Right kidney (tissue), 1 donor: ENCODE measurements at regions not wholly inside any gene's neighbourhood (a gene's known extent, or its start where the extent isn't known, plus 50 kb on each side); places are given as distances from the start of the nearest gene placed in this dataset.
"Not testable (repeated sequence)": the region's sequence is repeated elsewhere in the genome, so short reads cannot be mapped to it uniquely, and the experiment has no call there.

Experiments
- DNase-seq: peaks from one replicate; pipeline ENCODE4 v3.0.0-alpha.2; 2016

DNA sequence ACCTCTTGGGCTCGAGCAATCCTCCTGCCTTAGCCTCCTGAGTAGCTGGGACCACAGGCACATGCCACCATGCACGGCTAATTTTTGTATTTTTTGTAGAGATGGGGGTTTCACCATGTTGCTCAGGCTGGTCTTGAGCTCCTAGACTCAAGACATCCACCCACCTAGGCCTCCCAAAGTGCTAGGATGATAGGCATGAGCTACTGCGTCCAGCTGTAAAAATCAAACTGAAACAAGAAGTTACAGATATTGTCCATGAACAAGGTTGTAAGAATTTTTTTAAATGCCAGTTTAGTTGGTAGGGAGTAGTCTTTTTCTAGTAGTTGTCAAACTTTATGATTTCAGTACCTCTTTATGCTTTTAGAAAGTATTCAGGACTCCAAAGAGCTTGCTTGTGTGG, 424.4 kb upstream of the PMFBP1 start:
- no peak for DNase-seq

DNA sequence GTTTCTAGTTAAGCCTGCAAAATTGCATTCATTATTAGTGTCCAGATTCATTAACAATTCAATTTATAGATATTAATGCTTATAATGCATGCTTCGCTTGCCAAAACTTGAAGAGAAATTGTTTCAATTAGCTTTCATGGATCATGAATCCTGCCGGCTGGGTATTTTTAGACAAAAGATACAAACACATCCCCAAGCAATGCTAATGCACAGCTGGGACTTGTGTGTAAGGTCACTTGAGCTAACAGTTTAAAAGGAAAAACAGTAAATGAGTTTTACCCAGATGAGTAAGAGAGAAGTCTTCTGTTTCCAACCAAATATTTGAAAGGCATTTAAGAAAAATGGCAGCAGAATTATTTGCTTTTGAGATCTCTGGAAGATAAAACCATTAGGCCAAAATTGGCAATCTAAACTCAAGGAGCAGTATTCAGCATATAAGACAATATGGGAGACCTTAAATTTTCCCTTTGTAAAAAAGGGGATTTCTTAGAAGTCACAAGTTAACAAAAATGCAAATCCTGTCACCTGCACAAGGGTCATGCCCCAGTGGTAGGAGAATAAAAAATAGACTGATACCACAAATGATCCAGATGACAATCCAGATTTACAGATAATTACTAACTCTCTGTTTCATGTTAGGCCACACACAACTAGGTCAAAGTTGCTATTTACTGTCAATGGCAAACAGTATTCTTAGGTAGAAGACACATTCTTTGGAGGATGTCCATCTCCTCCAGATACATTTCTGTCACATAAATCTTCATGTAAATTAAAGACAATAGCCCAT, 418.4 kb upstream of the PMFBP1 start:
- no peak for DNase-seq

DNA sequence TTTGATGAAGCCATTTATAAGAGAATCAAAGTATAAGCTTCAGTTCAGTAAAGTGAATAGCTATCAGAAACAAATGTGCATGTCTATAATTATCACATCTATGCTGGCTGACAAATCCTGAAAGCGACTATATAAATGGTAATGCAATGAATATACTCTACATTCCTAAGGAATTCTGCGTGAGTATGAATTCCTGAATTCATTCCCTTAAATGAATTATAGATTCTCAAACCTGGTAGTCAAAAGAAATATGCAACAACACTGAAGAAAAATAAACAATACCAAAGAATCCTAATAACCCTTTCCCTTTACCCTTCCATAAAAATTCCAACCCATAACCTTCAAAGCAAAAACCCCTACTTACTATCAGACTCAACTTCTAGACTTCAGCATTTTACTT, 416.6 kb upstream of the PMFBP1 start:
- DNase-seq, result no peak

DNA sequence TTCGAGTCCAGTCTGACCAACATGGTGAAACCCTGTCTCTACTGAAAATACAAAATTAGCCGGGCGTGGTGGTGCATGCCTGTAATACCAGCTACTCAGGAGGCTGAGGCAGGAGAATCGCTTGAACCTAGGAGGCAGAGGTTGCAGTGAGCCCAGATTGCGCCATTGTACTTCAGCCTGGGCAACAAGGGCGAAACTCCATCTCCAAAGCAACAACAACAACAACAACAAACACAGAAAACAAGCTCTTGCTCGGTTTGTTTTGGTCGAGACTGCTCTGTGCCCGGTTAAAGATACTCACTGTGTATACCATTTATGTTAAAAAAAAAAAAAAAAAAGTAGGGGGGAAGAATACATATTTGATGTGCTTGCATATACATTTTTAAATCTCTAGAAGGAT, 406.1 kb upstream of the PMFBP1 start:
- not testable (repeated sequence) for DNase-seq

DNA sequence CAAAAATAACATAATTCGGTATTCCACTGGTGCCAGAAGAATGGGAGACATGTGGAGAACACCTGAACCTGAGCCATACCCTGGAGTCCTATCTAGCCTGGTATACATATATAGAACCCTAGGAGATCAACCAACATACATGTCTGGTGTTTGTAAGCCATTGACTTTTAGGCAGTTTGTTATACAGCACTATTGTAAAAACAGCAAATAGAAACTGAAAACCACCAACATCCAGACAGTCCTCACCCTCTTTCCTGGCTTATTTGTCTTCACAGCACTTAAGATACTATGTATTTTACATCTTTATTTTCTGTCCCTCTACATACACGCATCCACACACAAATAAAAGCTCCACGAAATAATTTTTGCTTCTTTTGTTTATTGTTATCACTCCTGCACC, 404.2 kb upstream of the PMFBP1 start:
- DNase-seq, result no peak

DNA sequence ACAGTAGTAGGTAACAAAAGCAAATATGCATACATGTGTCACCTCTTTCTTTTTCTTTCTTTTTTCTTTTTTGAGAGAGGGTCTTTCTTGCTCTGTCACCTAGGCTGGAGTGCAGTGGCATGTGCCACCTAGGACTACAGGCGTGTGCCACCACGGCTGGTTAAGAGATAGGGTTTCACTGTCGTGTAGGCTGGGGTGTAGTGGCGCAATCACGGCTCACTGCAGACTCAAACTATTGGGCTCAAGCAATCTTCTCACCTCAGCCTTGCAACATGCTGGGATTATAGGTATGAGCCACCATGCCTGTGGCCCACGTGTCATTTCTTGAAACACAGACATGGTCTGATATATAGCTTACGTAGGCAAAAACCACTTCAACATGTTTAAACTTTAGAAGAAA, 397.7 kb upstream of the PMFBP1 start:
- no peak for DNase-seq

DNA sequence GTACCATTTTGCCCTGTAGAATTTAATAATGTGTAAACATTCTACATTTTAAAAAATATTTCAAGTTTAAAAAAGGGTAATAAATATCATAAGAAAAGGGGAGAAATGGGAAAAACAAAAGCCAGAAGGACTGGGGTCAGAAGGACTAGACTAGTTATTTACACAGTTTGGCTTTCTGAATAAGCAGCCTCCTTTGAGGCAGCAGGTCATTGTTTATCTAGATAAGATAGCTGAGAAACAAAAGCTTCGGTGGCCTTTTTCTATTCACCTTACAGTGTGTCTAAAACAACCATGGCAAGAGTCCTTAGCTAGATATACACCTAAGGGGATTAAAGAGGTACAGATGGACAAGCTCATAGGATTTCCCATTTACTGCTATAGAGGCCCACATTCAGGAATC, 396.5 kb upstream of the PMFBP1 start:
- DNase-seq, result no peak

DNA sequence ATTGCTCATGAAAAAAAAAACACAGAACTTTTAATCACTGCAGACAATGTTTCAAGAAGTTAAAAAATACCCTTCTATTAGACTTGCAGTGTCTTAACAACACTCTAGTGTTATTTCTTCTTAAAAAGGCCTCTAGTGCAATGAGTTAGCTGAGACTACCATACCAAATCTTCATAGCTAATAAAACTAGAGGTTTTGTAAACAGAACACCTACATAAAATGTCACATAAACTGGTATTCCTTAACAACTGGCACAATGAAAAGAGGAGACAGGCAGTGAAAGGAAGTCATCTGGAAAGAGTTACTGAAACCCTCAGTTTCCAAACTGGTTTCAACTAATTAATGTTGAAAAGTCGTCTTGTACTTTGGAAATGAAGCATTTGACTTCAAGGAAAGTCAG, 394.2 kb upstream of the PMFBP1 start:
- DNase-seq, result no peak

DNA sequence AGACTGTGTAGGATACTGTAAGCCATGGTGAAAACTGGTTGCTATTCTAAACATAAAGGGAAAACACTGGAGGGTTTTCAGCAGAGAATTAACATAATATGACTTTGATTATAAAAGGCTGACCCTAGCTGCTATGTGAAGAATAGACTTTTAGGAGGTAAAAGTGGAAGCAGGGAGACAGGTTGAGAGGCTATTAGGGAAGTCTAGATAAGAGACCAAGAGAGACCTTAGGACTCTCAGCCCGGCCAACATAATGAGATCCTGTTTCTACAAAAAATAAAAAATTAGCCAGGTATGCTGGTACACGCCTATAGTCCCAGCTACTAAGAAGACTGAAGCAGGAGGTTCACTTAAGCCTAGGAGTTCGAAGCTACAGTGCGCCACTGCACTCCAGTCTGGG, 393.2 kb upstream of the PMFBP1 start:
- no peak for DNase-seq

DNA sequence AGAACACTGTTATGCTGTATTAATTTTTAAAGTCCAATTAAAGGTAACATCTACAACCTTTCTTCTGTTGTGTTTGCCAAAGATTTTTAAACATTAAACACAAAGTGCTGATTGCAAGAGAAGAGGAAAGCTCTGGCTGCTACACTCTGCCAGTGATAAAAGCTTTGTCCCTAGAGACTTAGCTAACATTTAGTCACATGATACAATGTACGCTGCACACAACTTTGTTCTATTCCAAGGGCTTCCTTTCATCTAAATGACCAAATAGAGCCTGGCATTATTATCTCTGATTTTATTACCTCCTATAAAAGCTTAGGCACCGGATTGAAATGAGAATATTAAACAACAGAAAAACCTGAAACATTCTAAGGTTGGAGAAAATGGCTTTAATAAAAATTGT, 388.7 kb upstream of the PMFBP1 start:
- DNase-seq, result no peak

DNA sequence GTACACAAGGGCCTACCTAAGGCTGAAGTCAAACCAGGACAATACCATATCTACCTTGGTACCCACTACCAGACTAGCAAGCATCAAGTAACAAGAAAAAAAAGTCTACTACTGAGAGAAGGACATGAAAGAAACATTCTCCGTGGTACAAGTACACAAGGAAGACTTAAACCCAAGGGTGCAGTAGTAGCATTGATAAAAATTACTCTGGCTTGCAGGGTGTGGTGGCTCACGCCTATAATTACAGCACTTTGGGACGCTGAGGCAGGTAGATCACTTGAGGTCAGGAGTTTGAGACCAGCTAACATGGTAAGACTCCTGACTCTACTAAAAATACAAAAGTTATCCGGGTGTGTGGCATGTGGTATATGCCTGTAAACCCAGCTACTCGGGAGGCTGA, 386.5 kb upstream of the PMFBP1 start:
- DNase-seq, result no peak

DNA sequence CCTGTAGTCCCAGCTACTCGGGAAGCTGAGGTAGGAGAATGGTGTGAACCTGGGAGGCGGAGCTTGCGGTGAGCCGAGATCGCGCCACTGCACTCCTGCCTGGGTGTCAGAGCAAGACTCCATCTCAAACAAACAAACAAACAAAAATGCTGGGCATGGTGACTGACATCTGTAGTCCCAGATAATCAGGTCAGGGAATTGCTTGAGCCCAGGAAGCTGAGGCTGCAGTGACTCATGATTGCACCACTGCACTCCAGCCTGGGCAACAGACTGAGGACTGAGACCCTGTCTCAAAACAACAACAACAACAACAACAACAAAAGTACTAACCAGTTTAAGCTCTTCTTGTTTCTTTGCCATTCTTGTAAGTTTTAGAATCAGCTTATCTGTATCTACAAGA, 383.0 kb upstream of the PMFBP1 start:
- no peak for DNase-seq

DNA sequence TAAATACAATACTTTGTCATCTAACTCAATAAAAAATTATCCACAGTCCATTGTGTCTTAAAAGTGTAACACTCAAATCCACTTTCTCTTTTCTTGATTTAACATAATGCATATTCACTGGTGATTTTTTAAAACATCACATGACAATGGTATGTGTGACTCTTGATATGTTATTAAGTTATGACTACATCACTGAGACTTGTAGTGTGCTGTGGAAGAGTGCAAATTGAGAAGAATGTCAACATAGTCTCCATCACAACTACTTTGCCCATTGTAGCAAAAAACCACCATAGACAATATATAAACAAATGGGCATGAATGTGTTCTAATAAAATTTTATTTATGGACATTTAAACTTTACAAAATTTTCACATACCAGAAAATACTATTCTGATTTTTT, 380.7 kb upstream of the PMFBP1 start:
- no peak for DNase-seq

DNA sequence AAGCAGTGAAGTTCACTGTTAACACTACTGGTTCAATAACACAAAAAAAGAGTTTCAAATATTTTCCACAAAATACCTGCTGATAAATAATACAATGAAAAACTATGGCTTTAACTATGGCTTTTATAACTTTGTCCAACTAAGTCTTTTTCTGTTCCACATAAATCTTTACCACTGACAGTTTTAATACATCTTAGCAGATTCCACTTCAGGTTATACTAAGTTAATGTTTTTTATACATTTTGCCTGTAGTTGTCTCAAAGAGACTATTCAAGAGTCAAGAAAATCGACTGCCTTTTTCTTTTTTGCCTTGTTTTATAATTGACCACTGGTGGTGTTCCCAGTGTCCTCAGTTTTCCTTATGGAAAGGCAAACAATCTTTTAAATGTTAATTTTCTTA, 379.7 kb upstream of the PMFBP1 start:
- DNase-seq, result no peak

DNA sequence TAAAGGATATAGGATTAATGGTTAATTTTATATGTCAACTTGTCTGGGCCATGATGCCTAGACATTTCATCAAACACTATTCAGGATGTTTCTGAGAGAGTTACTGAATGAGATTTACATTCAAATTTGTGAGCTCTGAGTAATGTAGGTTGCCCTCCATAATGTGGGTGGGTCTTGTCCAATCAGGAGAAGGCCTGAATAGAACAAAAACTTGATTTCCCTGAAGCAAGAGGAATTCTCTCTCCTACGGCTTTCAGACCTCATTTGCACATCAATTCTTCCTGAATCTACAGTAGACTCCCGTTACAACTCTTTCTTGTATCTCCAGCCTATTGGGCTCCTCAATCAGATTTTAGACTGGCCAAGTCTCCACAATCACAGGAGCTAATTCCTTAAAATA, 377.9 kb upstream of the PMFBP1 start:
- no peak for DNase-seq

DNA sequence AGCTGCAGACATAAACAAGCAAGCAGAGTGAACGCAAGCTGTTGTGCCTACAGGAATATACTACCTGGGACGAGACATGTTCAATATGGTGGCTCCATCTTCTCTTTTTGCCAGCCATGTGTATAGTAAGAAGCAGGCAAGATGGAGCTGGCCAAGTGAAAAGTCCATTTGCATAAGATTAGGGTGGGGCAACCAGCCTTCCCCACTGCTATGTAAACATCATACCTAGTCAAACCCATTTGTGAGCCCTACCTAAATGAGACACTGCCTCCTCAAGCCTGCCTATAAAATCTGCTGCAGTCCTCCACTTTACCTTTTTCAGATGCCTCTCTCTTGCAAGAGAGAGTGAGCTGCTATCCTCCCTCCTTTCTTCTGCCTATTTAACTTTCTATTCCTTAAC, 370.1 kb upstream of the PMFBP1 start:
- DNase-seq, result no peak

DNA sequence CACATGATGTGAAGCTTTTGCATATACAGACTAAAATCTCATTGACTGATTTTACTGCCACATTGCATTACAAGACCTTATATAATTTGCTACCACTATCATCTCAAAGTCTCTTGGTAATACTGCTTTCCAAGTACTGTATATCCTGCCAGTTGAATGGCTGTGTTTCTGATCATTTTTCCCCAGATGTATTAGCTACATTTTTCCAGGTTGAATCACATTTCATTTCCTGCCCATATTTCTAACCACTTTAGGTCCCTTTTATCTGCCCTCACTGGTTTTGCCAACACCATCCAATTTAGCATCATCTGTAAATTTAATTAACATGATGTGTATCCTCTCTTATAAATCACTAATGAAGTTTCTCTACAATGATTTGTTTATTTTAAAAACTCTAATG, 365.7 kb upstream of the PMFBP1 start:
- DNase-seq, result no peak

DNA sequence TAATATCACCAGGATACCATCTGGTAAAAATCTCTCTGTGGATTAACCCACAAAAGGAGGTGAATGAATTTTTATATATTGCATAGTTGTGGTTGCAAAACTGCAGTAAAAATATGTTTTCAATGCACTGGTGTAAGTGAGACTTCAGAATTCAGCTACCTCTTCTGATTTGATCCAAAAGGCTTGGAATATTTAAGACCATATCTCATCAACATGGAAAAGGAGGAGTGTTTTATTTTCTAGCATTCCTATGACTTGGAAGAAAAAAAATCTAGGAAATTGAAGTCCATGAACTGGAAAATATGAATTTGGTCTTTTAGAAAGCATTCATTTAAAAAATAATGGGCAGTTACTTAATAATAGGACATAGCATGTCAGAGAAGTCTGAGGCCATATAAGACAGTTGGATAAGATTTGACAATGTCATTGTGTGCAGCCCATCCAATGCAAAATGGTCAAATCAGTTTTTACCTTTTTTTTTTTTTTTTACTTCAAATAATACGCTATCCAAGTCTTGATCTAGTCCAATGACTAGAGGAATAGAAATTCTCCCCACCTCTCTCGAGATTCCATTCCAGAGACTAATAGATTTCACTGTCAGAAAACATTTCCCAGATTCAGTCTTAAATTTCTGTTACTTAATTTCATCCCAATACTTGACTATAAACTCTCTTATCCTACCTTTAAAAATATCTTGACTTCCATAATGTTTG, 364.9 kb upstream of the PMFBP1 start:
- no peak for DNase-seq

DNA sequence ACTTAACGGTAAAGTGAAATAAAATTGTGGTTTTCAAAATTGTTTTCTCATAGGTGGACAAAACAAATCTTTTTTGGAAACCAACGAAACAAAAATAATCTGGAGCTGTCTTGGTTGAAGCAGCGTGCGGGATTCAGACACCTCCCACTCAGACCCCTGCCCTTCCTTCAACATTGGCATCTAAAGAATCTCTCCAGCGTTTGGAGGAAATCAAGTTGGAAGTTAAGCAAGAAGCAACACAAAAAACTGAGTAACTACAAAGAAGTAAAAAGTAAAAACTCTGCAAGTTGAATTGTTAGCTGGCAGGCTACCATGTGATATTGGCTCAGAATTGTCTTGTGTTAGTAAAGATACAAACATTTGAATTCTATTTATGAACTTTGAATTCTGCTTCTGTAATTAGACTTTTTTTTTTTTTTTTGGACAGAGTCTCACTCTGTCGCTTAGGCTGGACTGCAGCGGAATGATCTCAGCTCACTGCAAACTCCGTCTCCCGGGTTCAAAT, 361.0 kb upstream of the PMFBP1 start:
- DNase-seq, result no peak

DNA sequence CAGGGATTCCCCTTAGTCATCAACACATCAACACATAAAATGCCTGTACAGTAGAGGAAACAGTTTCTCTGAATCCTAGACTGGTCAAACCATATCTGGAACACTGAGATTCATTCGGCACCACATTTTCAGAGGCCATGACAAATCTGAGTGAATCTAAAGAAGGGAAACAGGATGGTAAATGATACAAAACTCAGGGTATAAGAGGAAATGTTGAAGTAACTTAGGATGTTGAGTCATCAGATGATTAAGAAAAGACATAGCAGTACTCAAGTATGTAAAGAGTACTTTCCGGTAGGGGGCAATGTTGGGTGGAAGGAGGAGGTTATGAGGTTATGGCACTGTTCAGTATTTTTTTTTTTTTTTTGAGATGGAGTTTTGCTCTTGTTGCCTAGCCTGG, 358.5 kb upstream of the PMFBP1 start:
- DNase-seq, result no peak

DNA sequence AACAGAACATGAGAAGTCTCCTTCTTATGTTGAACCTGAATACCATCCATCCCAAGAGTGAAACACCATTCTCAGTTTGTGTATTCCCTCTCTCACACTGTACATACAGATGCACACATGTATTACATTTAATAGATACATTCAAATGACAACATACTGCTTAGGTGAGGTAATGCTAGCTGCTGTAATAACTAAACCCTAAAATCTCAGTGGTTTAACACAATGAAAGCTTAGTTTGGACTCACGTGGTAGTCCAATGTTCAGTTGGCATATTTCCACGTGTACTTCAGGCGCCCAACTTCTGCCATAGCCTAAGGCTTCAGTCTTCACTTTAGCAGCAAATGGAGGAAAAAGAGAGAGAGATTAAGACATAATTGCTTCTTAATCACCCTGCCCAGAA, 351.1 kb upstream of the PMFBP1 start:
- no peak for DNase-seq

DNA sequence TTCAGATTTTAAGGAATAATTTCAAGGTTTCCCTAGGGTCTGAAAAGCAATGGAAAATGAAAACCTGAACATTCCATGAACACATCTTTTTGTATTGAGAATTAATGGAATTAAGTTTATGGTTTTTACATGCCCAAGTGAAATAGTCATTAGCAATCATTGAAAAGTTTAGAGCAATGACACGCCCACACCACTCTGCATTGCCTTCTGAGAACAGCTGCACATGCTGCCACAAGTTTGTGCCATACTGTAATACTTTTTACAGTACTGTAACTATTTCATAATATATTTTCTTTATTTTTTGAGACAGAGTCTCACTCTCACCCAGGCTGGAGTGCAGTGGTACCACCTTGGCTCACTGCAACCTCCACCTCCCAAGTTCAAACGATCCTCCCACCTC, 345.2 kb upstream of the PMFBP1 start:
- no peak for DNase-seq

DNA sequence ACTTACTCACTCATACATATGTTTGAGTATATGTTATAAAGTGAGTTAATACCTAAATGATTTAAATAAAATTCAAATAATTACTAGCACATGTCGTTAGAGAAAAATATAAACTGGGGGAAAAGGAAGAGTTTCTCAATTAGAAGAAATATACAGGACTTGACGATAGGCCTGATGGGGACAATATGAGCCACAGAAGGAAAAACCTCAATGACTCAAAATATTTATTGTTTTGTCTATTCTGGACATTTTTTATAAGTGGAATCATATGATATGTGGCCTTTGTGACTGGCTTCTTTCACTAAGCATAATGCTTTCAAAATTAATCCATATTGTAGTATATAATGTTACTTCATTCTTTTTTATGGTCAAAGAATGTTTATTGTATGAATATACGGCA, 339.2 kb upstream of the PMFBP1 start:
- no peak for DNase-seq

DNA sequence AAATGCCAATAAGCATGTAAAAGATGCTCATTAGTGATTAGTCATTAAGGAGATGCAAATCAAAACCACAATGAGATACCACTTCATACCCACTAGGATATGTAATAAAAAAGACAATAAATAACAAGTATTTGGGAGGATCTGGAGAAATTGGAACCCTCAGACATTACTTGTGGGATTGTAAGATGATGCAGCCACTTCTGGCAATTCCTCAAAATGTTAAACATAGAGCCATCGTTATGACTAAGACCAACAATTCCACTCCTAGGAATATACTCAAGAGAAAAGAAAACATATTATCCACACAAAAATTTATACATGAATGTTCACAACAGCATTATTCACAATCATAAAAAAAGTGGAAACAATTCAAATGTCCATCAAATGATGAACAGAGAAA, 336.2 kb upstream of the PMFBP1 start:
- DNase-seq, result no peak
